ENCODE measurements at regions not wholly inside any gene's neighbourhood (a gene's known extent, or its start where the extent isn't known, plus 50 kb on each side); places are given as distances from the start of the nearest gene placed in this dataset.

DNA sequence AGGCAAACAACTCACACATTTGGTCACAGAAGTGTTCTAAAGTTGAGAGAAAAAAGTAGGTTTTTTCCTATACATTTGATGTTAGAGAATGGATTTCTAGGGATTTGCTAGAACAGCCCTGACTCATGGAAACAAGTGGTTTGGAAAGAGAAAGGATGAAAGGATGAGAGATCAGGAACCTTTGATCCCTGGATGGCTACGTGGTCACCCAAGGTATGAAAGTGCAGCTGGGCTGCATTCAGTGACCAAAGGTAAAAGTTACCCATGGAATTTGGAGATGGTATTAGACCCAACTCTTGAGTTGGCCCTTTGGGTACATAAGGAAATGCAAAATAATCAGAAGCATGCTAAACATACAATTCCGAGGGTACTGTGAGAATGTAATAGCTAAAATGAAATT, 61.3 kb upstream of the SPIN1 start:
- H3K27me3 Mint-ChIP-seq (ENCODE audit: low read depth): no peaks in the 10 kb centered on the region
- H3K4me3 Mint-ChIP-seq: no peak overlapping the region
- TF ChIP-seq, protein P1, sequence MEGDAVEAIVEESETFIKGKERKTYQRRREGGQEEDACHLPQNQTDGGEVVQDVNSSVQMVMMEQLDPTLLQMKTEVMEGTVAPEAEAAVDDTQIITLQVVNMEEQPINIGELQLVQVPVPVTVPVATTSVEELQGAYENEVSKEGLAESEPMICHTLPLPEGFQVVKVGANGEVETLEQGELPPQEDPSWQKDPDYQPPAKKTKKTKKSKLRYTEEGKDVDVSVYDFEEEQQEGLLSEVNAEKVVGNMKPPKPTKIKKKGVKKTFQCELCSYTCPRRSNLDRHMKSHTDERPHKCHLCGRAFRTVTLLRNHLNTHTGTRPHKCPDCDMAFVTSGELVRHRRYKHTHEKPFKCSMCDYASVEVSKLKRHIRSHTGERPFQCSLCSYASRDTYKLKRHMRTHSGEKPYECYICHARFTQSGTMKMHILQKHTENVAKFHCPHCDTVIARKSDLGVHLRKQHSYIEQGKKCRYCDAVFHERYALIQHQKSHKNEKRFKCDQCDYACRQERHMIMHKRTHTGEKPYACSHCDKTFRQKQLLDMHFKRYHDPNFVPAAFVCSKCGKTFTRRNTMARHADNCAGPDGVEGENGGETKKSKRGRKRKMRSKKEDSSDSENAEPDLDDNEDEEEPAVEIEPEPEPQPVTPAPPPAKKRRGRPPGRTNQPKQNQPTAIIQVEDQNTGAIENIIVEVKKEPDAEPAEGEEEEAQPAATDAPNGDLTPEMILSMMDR (IDR thresholded peaks at IDR 0.05; ENCODE audit: unreplicated experiment): no peak
- H3K36me3 Mint-ChIP-seq: no peaks in the 10 kb centered on the region
- peaks cover 7% of the 10 kb centered on the region for H3K9me3 Mint-ChIP-seq
- no peak for DNase-seq (ENCODE audit: low spot score in 2 of 2, unreplicated experiment in 2 of 2)
- H3K4me1 Mint-ChIP-seq: peaks cover 3% of the 10 kb centered on the region
- no peak overlapping the region for H3K27ac Mint-ChIP-seq

GRCh38 chr9:88326015-88326414, 62.2 kb upstream of the SPIN1 start:
- Mint-ChIP-seq H3K27ac (peak overlapping the region; percentile 50), H3K4me3 (no peak overlapping the region), H3K36me3 (no peaks in the 10 kb centered on the region), H3K4me1 (peaks cover 4% of the 10 kb centered on the region), H3K27me3 (ENCODE audit: low read depth) (no peaks in the 10 kb centered on the region), H3K9me3 (peaks cover 7% of the 10 kb centered on the region)
- DNase-seq (ENCODE audit: low spot score in 2 of 2, unreplicated experiment in 2 of 2): no peak
- TF ChIP-seq, protein P1 (IDR thresholded peaks at IDR 0.05; ENCODE audit: unreplicated experiment): no peak

GRCh38 chr9:88322906-88323566, 65.2 kb upstream of the SPIN1 start:
- H3K4me3 Mint-ChIP-seq: no peak overlapping the region
- H3K4me1 Mint-ChIP-seq: peaks cover 12% of the 10 kb centered on the region
- TF ChIP-seq, protein P1 (IDR thresholded peaks at IDR 0.05; ENCODE audit: unreplicated experiment): no peak
- H3K27ac Mint-ChIP-seq: no peak overlapping the region
- no peaks in the 10 kb centered on the region for H3K9me3 Mint-ChIP-seq
- H3K36me3 Mint-ChIP-seq: no peaks in the 10 kb centered on the region
- no peaks in the 10 kb centered on the region for H3K27me3 Mint-ChIP-seq (ENCODE audit: low read depth)
- DNase-seq (ENCODE audit: low spot score in 2 of 2, unreplicated experiment in 2 of 2): no peak

- H3K9me3 Mint-ChIP-seq: no peaks in the 10 kb centered on the region
- no peaks in the 10 kb centered on the region for H3K36me3 Mint-ChIP-seq
- H3K27ac Mint-ChIP-seq: no peak overlapping the region
- peaks cover 12% of the 10 kb centered on the region for H3K4me1 Mint-ChIP-seq
- H3K4me3 Mint-ChIP-seq: no peak overlapping the region
- TF ChIP-seq, protein P1 (IDR thresholded peaks at IDR 0.05; ENCODE audit: unreplicated experiment): no peak
- no peak for DNase-seq (ENCODE audit: low spot score in 2 of 2, unreplicated experiment in 2 of 2)
- no peaks in the 10 kb centered on the region for H3K27me3 Mint-ChIP-seq (ENCODE audit: low read depth)
Measured at GRCh38 chr9:88321764-88322163, 66.5 kb upstream of the SPIN1 start.

GRCh38 chr9:88320748-88321415, 67.4 kb upstream of the SPIN1 start:
- H3K27me3 Mint-ChIP-seq (ENCODE audit: low read depth): no peaks in the 10 kb centered on the region
- no peak overlapping the region for H3K27ac Mint-ChIP-seq
- no peaks in the 10 kb centered on the region for H3K9me3 Mint-ChIP-seq
- no peak for DNase-seq (ENCODE audit: low spot score in 2 of 2, unreplicated experiment in 2 of 2)
- peaks cover 9% of the 10 kb centered on the region for H3K4me1 Mint-ChIP-seq
- TF ChIP-seq, protein P1 (IDR thresholded peaks at IDR 0.05; ENCODE audit: unreplicated experiment): no peak
- no peak overlapping the region for H3K4me3 Mint-ChIP-seq
- no peaks in the 10 kb centered on the region for H3K36me3 Mint-ChIP-seq
